ENCODE measurements at regions not wholly inside any gene's neighbourhood (a gene's known extent, or its start where the extent isn't known, plus 50 kb on each side); places are given as distances from the start of the nearest gene placed in this dataset.

DNA sequence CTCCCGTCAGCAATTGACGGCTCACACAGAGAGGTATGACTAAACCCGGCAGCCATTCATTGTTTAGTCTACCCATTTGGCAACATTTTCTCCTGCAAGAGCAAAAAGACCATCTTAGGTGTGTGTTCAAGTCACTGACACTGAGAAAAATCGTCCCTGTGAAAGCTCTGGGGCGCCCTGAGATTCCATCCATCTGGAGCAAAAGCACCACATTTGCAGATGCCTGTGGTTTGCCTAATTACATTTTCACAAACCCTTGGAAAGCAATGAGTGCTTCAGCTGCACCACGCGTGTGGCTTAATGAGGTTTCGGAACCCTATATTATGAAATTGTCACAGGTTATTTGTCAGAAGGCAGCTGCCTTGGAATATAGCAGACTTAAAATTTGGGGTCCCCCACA lies 110.7 kb upstream of the PTPRM start:
- TF ChIP-seq, protein P1, sequence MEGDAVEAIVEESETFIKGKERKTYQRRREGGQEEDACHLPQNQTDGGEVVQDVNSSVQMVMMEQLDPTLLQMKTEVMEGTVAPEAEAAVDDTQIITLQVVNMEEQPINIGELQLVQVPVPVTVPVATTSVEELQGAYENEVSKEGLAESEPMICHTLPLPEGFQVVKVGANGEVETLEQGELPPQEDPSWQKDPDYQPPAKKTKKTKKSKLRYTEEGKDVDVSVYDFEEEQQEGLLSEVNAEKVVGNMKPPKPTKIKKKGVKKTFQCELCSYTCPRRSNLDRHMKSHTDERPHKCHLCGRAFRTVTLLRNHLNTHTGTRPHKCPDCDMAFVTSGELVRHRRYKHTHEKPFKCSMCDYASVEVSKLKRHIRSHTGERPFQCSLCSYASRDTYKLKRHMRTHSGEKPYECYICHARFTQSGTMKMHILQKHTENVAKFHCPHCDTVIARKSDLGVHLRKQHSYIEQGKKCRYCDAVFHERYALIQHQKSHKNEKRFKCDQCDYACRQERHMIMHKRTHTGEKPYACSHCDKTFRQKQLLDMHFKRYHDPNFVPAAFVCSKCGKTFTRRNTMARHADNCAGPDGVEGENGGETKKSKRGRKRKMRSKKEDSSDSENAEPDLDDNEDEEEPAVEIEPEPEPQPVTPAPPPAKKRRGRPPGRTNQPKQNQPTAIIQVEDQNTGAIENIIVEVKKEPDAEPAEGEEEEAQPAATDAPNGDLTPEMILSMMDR (conservative IDR thresholded peaks at IDR 0.05), result no peak
- no peak for TF ChIP-seq EZH2 (IDR thresholded peaks at IDR 0.05; ENCODE audit: low read depth)

All from PC-9 (cell line).